A549 (cell line): ENCODE measurements at regions not wholly inside any gene's neighbourhood (a gene's known extent, or its start where the extent isn't known, plus 50 kb on each side); places are given as distances from the start of the nearest gene placed in this dataset.

Experiments
- ATAC-seq, 2 experiments: fragments of 200-7000 bp in 1 of 2; fragments of >200 bp in 1 of 2; cut with Nextera tagmentation in 1 of 2; cut with Tn5 transposase in 1 of 2; 3 replicates each; pipeline versions ENCODE4 v1.8.0 to v1.9.1; 2018 to 2020; ENCODE audit warnings: mild to moderate bottlenecking in 1 of 2, moderate library complexity in 1 of 2
- CTCF ChIA-PET: fragments of 300-600 bp; sonication (Branson Sonifier 250); formaldehyde crosslinking; extraction: SDS; loops from one replicate; lab custom pipeline; 2021; ENCODE audit warnings: antibody characterized with exemption, inconsistent platforms; lab: Yijun Ruan, JAX
- POLR2A ChIA-PET: fragments of 350-600 bp; formaldehyde crosslinking; extraction: SDS; loops from one replicate; lab custom pipeline; 2021; ENCODE audit warnings: antibody characterized with exemption, inconsistent platforms; lab: Yijun Ruan, JAX
- DNase-seq, 2 experiments: peaks; one replicate each; pipeline versions ENCODE4 v3.0.0 to v3.0.0-alpha.2; 2011 to 2016; ENCODE audit warnings: low read depth in 1 of 2, low spot score in 1 of 2
- FAIRE-seq: peaks from 2 replicates; lab custom pipeline; 2011; peaks lifted over from hg19 to GRCh38; lab: Jason Lieb, UNC
- H3K27ac ChIP-seq, 2 experiments: fragments of >200 bp; sonication (Bioruptor Twin); formaldehyde crosslinking; 3 replicates each; pipeline ENCODE4 v1.5.1; 2016 to 2017
- H3K4me1 ChIP-seq: fragments of >200 bp; sonication (Bioruptor Twin); formaldehyde crosslinking; 3 replicates; pipeline ENCODE4 v1.6.1; 2016
- H3K4me2 ChIP-seq: fragments of >200 bp; sonication (Bioruptor Twin); formaldehyde crosslinking; 3 replicates; pipeline ENCODE4 v1.6.1; 2016
- H3K4me3 ChIP-seq: fragments of >200 bp; sonication (Bioruptor Twin); formaldehyde crosslinking; 3 replicates; pipeline ENCODE4 v1.5.1; 2016
- H3K9me3 ChIP-seq: fragments of >200 bp; sonication (Bioruptor Twin); formaldehyde crosslinking; 3 replicates; pipeline ENCODE4 v1.6.1; 2016
- BHLHE40 ChIP-seq: IDR thresholded peaks from 2 replicates; pipeline ENCODE4 v1.6.1; 2012; ENCODE audit warnings: low read depth, low read length, inconsistent platforms
- CBX2 ChIP-seq: fragments of 200-600 bp; sonication (generic); IDR thresholded peaks from 2 replicates; pipeline ENCODE4 v1.6.1; 2016; ENCODE audit warnings: low read depth, mild to moderate bottlenecking, borderline replicate concordance
- CBX8 ChIP-seq: fragments of 200-600 bp; sonication (generic); IDR thresholded peaks from 2 replicates; pipeline ENCODE4 v1.6.1; 2016
- CEBPB ChIP-seq, 2 experiments: fragments of >200 bp in 1 of 2; sonication (Bioruptor Twin) in 1 of 2; formaldehyde crosslinking in 1 of 2; IDR thresholded peaks; 2 replicates each; pipeline ENCODE4 v1.6.1; 2012 to 2016
- CHD4 ChIP-seq: fragments of 200-600 bp; sonication (generic); IDR thresholded peaks from 2 replicates; pipeline ENCODE4 v1.6.1; 2016; ENCODE audit warnings: antibody characterized with exemption, mild to moderate bottlenecking, borderline replicate concordance
- EHF ChIP-seq: fragments of 250-450 bp; sonication (Bioruptor Pico); IDR thresholded peaks from 2 replicates; pipeline ENCODE4 v1.5.0; 2020; ENCODE audit warnings: mild to moderate bottlenecking
- EP300 ChIP-seq, 2 experiments: fragments of >200 bp; sonication (Bioruptor Twin); formaldehyde crosslinking; IDR thresholded peaks; 2 replicates in 1 of 2; 3 replicates in 1 of 2; pipeline ENCODE4 v1.6.1; 2016 to 2017
- ESRRA ChIP-seq: fragments of 150-350 bp; IDR thresholded peaks from 2 replicates; pipeline ENCODE4 v1.6.1; 2014; ENCODE audit warnings: mild to moderate bottlenecking, low read length, borderline replicate concordance
- GATA3 ChIP-seq: IDR thresholded peaks from 2 replicates; pipeline ENCODE4 v1.6.1; 2012; ENCODE audit warnings: borderline replicate concordance
- HOXA7 ChIP-seq: fragments of 250-450 bp; sonication (Bioruptor Pico); IDR thresholded peaks from 2 replicates; pipeline ENCODE4 v1.5.0; 2020; ENCODE audit warnings: mild to moderate bottlenecking, moderate library complexity
- HOXB13 ChIP-seq: fragments of 250-450 bp; sonication (Bioruptor Pico); IDR thresholded peaks from 2 replicates; pipeline ENCODE4 v1.5.0; 2020; ENCODE audit warnings: low read depth, mild to moderate bottlenecking, moderate library complexity
- JUN ChIP-seq, 2 experiments: fragments of >200 bp; sonication (Bioruptor Twin); formaldehyde crosslinking; IDR thresholded peaks; 2 replicates in 1 of 2; 3 replicates in 1 of 2; pipeline ENCODE4 v1.6.1; 2016 to 2017
- KDM1A ChIP-seq: fragments of 200-600 bp; sonication (generic); IDR thresholded peaks from 2 replicates; pipeline ENCODE4 v1.6.1; 2016; ENCODE audit warnings: low read depth, mild to moderate bottlenecking
- MAZ ChIP-seq: fragments of 150-350 bp; IDR thresholded peaks from 2 replicates; pipeline ENCODE4 v1.6.1; 2014; ENCODE audit warnings: antibody characterized with exemption, low read depth, low read length, borderline replicate concordance
- MYC ChIP-seq: IDR thresholded peaks from 2 replicates; pipeline ENCODE4 v1.6.1; 2012; ENCODE audit warnings: mild to moderate bottlenecking, inconsistent platforms, low read length, improper control_type of control experiment, borderline replicate concordance
- NFE2L2 ChIP-seq: fragments of 150-350 bp; conservative IDR thresholded peaks from 2 replicates; pipeline ENCODE4 v1.6.1; 2014; ENCODE audit warnings: low read length
- NPAS2 ChIP-seq: fragments of 250-450 bp; sonication (Bioruptor Pico); IDR thresholded peaks from 2 replicates; pipeline ENCODE4 v1.8.0; 2022; ENCODE audit warnings: mild to moderate bottlenecking, moderate library complexity, borderline replicate concordance
- RFX5 ChIP-seq: fragments of 450-650 bp; IDR thresholded peaks from 2 replicates; pipeline ENCODE4 v1.7.1; 2014; ENCODE audit warnings: antibody characterized with exemption, mild to moderate bottlenecking, moderate library complexity
- RNF2 ChIP-seq: fragments of 200-600 bp; sonication (generic); IDR thresholded peaks from 2 replicates; pipeline ENCODE4 v1.6.1; 2016; ENCODE audit warnings: low read depth, mild to moderate bottlenecking, antibody characterized with exemption, moderate library complexity, borderline replicate concordance
- SMC3 ChIP-seq: fragments of >200 bp; sonication (Bioruptor Twin); formaldehyde crosslinking; IDR thresholded peaks from 3 replicates; pipeline ENCODE4 v1.6.1; 2018; ENCODE audit warnings: inconsistent platforms
- SREBF2 ChIP-seq: fragments of 450-650 bp; IDR thresholded peaks from 2 replicates; pipeline ENCODE4 v1.6.1; 2014; ENCODE audit warnings: mild to moderate bottlenecking, moderate library complexity
- TFCP2L1 ChIP-seq: fragments of 250-450 bp; sonication (Bioruptor Pico); IDR thresholded peaks from 2 replicates; pipeline ENCODE4 v1.5.0; 2021; ENCODE audit warnings: mild to moderate bottlenecking
- WGBS: methylation state at CpG from one replicate; pipeline ENCODE4 v1.1.6; 2017; ENCODE audit errors: missing lambda C conversion rate; 5-methylcytosine and 5-hydroxymethylcytosine counted together
- TF ChIP-seq, protein P1 (sequence below): fragments of 450-650 bp; IDR thresholded peaks from 2 replicates; pipeline ENCODE4 v1.6.1; 2014; ENCODE audit warnings: antibody characterized with exemption
- TF ChIP-seq, protein P2 (sequence below): fragments of >200 bp; sonication (Bioruptor Twin); formaldehyde crosslinking; IDR thresholded peaks from 3 replicates; pipeline ENCODE4 v1.6.1; 2016
- TF ChIP-seq, protein P3 (sequence below): fragments of >200 bp; sonication (Bioruptor Twin); formaldehyde crosslinking; IDR thresholded peaks from 2 replicates; pipeline ENCODE4 v1.6.1; 2016
- TF ChIP-seq, protein P4 (sequence below): fragments of 150-350 bp; IDR thresholded peaks from 2 replicates; pipeline ENCODE4 v1.6.1; 2014; ENCODE audit warnings: low read depth, mild to moderate bottlenecking, low read length
- TF ChIP-seq, protein P5 (sequence below): IDR thresholded peaks from 2 replicates; pipeline ENCODE4 v1.6.1; 2012
- TF ChIP-seq, protein P6 (sequence below): IDR thresholded peaks from 2 replicates; pipeline ENCODE4 v1.6.1; 2012

DNA sequence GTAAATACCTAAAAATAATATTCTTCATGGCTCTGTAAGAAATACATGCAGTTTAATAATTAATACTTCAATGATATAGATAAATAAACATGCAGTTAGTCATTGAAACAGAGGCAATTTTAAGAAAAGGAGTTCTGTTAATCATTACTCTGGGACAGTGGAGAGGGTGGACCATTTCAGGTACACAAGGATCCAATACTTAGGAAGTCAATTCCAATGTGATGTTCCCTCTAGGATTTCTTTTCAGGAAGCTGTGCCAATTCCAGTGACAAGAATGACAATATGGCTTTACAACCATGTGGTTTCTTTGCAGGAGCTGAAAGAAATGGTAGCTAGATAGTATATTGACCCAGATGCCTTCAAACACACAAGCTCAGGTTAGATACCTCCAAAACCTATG is 175.8 kb upstream of the NETO1 start:
- CTCF ChIA-PET: no interaction called here
- DNase-seq (no peak), FAIRE-seq (no peak), ATAC-seq (no peak)
- Histone ChIP-seq H3K9me3 (no peaks in the 10 kb centered on the region), H3K4me3 (no peak overlapping the region), H3K4me2 (peak overlapping the region; percentile 30), H3K27ac (no peak overlapping the region), H3K4me1 (peaks cover 9% of the 10 kb centered on the region; the same call in 1 of the 3 replicates)
- POLR2A ChIA-PET: no interaction called here
- TF ChIP-seq MAZ (no peak), HOXB13 (CRISPR knock-in tag) (no peak), SREBF2 (no peak), NPAS2 (CRISPR knock-in tag) (no peak), MYC (no peak), HOXA7 (CRISPR knock-in tag) (no peak), EHF (CRISPR knock-in tag) (no peak), EP300 (IDR thresholded peaks at IDR 0.05) (no peak), CEBPB (IDR thresholded peaks at IDR 0.05) (no peak), TFCP2L1 (CRISPR knock-in tag) (no peak), CBX2 (no peak), SMC3 (no peak), NFE2L2 (no peak), CHD4 (no peak)
- TF ChIP-seq, protein P1, sequence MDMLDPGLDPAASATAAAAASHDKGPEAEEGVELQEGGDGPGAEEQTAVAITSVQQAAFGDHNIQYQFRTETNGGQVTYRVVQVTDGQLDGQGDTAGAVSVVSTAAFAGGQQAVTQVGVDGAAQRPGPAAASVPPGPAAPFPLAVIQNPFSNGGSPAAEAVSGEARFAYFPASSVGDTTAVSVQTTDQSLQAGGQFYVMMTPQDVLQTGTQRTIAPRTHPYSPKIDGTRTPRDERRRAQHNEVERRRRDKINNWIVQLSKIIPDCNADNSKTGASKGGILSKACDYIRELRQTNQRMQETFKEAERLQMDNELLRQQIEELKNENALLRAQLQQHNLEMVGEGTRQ: no peak

DNA sequence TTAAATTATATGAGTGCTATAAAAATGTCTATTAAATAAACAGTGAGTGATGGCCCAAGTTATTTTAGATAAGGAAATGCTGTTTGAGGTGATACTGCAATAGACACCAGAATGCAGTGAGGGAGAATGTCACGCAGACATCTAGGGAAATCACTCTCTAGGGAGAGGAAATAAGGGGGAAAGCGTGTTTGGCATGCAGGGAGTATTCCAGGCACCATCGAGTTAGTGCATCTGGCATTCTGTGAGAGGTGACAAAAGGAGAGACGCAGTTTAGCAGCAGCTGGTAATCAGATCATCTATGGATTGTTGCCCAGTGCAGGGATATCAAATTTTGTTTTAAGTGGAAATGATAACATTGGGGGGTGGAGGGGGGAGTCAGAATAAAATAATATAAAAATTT is 175.4 kb upstream of the NETO1 start:
- ATAC-seq: no peak
- ChIA-PET CTCF (no interaction called here), POLR2A (no interaction called here)
- Histone ChIP-seq H3K9me3 (no peaks in the 10 kb centered on the region), H3K27ac (no peak overlapping the region), H3K4me1 (peaks cover 9% of the 10 kb centered on the region; the same call in 1 of the 3 replicates), H3K4me2 (peak overlapping the region; percentile 30), H3K4me3 (no peak overlapping the region)
- no peak for DNase-seq
- no peak for FAIRE-seq
- TF ChIP-seq RNF2 (no peak), HOXA7 (CRISPR knock-in tag) (no peak), CEBPB (IDR thresholded peaks at IDR 0.05) (no peak), NPAS2 (CRISPR knock-in tag) (no peak), KDM1A (no peak), CBX2 (no peak), CBX8 (no peak), JUN (IDR thresholded peaks at IDR 0.05) (no peak), RFX5 (no peak), BHLHE40 (no peak), SREBF2 (no peak), GATA3 (no peak), ESRRA (no peak)
- TF ChIP-seq, protein P2, sequence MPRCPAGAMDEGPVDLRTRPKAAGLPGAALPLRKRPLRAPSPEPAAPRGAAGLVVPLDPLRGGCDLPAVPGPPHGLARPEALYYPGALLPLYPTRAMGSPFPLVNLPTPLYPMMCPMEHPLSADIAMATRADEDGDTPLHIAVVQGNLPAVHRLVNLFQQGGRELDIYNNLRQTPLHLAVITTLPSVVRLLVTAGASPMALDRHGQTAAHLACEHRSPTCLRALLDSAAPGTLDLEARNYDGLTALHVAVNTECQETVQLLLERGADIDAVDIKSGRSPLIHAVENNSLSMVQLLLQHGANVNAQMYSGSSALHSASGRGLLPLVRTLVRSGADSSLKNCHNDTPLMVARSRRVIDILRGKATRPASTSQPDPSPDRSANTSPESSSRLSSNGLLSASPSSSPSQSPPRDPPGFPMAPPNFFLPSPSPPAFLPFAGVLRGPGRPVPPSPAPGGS: no peak
- TF ChIP-seq, protein P3, sequence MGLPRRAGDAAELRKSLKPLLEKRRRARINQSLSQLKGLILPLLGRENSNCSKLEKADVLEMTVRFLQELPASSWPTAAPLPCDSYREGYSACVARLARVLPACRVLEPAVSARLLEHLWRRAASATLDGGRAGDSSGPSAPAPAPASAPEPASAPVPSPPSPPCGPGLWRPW: no peak
- TF ChIP-seq, protein P4, sequence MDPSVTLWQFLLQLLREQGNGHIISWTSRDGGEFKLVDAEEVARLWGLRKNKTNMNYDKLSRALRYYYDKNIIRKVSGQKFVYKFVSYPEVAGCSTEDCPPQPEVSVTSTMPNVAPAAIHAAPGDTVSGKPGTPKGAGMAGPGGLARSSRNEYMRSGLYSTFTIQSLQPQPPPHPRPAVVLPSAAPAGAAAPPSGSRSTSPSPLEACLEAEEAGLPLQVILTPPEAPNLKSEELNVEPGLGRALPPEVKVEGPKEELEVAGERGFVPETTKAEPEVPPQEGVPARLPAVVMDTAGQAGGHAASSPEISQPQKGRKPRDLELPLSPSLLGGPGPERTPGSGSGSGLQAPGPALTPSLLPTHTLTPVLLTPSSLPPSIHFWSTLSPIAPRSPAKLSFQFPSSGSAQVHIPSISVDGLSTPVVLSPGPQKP: no peak
- TF ChIP-seq, protein P5, sequence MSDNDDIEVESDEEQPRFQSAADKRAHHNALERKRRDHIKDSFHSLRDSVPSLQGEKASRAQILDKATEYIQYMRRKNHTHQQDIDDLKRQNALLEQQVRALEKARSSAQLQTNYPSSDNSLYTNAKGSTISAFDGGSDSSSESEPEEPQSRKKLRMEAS: no peak
- TF ChIP-seq, protein P6, sequence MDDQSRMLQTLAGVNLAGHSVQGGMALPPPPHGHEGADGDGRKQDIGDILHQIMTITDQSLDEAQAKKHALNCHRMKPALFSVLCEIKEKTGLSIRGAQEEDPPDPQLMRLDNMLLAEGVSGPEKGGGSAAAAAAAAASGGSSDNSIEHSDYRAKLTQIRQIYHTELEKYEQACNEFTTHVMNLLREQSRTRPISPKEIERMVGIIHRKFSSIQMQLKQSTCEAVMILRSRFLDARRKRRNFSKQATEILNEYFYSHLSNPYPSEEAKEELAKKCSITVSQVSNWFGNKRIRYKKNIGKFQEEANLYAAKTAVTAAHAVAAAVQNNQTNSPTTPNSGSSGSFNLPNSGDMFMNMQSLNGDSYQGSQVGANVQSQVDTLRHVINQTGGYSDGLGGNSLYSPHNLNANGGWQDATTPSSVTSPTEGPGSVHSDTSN: no peak
- 8% methylated on average over 4 of the region's 4 CpGs for WGBS
